ENCODE measurements at regions not wholly inside any gene's neighbourhood (a gene's known extent, or its start where the extent isn't known, plus 50 kb on each side); places are given as distances from the start of the nearest gene placed in this dataset.

DNA sequence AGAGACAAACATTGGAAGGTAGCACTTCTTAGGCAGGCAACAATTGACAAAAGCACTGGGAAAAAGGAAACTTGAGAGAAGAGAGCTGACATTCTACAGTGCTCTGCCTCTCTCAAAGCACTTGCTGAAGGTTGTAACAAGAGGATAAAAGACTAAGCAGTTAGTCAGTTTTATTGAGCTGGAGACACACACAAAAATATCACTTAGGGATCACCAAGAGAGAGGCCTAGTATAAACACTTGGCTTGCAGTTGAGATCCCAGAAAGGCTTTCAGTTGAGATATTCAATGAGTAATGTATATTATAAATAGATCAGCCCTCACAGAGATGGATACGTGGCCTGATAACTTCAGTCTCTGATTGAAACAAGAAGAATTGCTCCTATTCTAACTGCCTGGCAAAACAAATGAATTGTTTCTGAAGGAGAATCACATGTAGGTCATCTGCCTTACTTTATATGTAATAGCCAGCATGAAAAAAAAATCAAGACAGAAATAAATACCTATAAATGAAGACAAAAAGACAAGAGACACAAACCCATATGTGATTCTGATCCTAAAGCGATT, 747.2 kb upstream of the MAN1A1 start:
- no peak for DNase-seq
- no peaks in the 10 kb centered on the region for H3K79me2 ChIP-seq (ENCODE audit: insufficient read depth, low read length)
- H3K9me3 ChIP-seq (ENCODE audit: control insufficient read depth, low read depth, low read length): no peaks in the 10 kb centered on the region
- H4K8ac ChIP-seq (replicated peaks; ENCODE audit: insufficient read length, low read depth, low read length): no peak overlapping the region
- H2AFZ ChIP-seq (ENCODE audit: low read length): no peak overlapping the region
- H2BK120ac ChIP-seq (ENCODE audit: low read depth, low read length, poor library complexity, severe bottlenecking): no peak overlapping the region
- no peak overlapping the region for H4K91ac ChIP-seq (ENCODE audit: insufficient read length, low read depth, low read length)
- no peak overlapping the region for H2BK20ac ChIP-seq (ENCODE audit: low read depth, low read length, poor library complexity, severe bottlenecking)
- H3K23me2 ChIP-seq (ENCODE audit: insufficient read length, low read depth, low read length, poor library complexity, severe bottlenecking): no peaks in the 10 kb centered on the region
- no peak overlapping the region for H3K56ac ChIP-seq (ENCODE audit: insufficient read length, low read depth, low read length)
- no peak overlapping the region for H2BK12ac ChIP-seq (ENCODE audit: insufficient read length, low read depth, low read length)
- Mint-ChIP-seq H3K4me1 (no peaks in the 10 kb centered on the region), H3K27ac (no peak overlapping the region), H3K27me3 (ENCODE audit: low read depth) (no peaks in the 10 kb centered on the region), H3K36me3 (ENCODE audit: insufficient read depth in 1 of 3, low read depth in 3 of 3) (no peaks in the 10 kb centered on the region), H3K9me3 (no peaks in the 10 kb centered on the region), H3K4me3 (no peak overlapping the region)
- no peak overlapping the region for H3K14ac ChIP-seq (ENCODE audit: insufficient read depth, low read length)
- H3K4me2 ChIP-seq (ENCODE audit: insufficient read depth, insufficient read length, low read length): no peak overlapping the region
- no peak overlapping the region for H3T11ph ChIP-seq (ENCODE audit: low read length)
- TF ChIP-seq, protein P1, sequence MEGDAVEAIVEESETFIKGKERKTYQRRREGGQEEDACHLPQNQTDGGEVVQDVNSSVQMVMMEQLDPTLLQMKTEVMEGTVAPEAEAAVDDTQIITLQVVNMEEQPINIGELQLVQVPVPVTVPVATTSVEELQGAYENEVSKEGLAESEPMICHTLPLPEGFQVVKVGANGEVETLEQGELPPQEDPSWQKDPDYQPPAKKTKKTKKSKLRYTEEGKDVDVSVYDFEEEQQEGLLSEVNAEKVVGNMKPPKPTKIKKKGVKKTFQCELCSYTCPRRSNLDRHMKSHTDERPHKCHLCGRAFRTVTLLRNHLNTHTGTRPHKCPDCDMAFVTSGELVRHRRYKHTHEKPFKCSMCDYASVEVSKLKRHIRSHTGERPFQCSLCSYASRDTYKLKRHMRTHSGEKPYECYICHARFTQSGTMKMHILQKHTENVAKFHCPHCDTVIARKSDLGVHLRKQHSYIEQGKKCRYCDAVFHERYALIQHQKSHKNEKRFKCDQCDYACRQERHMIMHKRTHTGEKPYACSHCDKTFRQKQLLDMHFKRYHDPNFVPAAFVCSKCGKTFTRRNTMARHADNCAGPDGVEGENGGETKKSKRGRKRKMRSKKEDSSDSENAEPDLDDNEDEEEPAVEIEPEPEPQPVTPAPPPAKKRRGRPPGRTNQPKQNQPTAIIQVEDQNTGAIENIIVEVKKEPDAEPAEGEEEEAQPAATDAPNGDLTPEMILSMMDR (conservative IDR thresholded peaks at IDR 0.05): no peak
- H3K4me1 ChIP-seq (ENCODE audit: insufficient read depth, low read length): no peaks in the 10 kb centered on the region
- no peak overlapping the region for H2BK15ac ChIP-seq (ENCODE audit: low read depth, low read length)
- no peak overlapping the region for H2BK5ac ChIP-seq (ENCODE audit: insufficient read length, low read length)
- H2AK5ac ChIP-seq (ENCODE audit: insufficient read length, low read length): no peak overlapping the region
- no peaks in the 10 kb centered on the region for H3K79me1 ChIP-seq (ENCODE audit: insufficient read depth, low read depth, low read length, poor library complexity, severe bottlenecking)
- no peak overlapping the region for H3K27ac ChIP-seq (ENCODE audit: insufficient read length, low read depth, low read length)
- no peak overlapping the region for H4K5ac ChIP-seq (ENCODE audit: insufficient read length, low read depth, low read length)
- no CpG with 5 or more reads among the region's 2 CpGs for WGBS (ENCODE audit: extremely low coverage, insufficient read length, low lambda C conversion rate)
- H3K27me3 ChIP-seq (ENCODE audit: insufficient read depth, low read length): no peaks in the 10 kb centered on the region
- no peak overlapping the region for H3K23ac ChIP-seq (ENCODE audit: insufficient read length, low read depth, low read length)
- H3K18ac ChIP-seq (ENCODE audit: insufficient read length, low read depth, low read length): no peak overlapping the region
- no peaks in the 10 kb centered on the region for H4K20me1 ChIP-seq (ENCODE audit: control insufficient read depth, insufficient read depth, insufficient read length)
- no peak overlapping the region for H3K4ac ChIP-seq (ENCODE audit: low read depth, low read length)
- no peak overlapping the region for H3K9ac ChIP-seq (ENCODE audit: extremely low read depth, insufficient read length, low read length)

All from H9 (cell line).